Sigmoid colon (tissue), 6 donors: ENCODE measurements at regions not wholly inside any gene's neighbourhood (a gene's known extent, or its start where the extent isn't known, plus 50 kb on each side); places are given as distances from the start of the nearest gene placed in this dataset.

Source experiments
- DNase-seq: peaks from one replicate; pipeline ENCODE4 v3.0.0-alpha.2; 2019
- H3K27ac ChIP-seq, 4 donors: fragments of 200-600 bp; sonication (generic); one replicate each; pipeline ENCODE4 v1.5.1; 2016 to 2019; ENCODE audit warnings: mild to moderate bottlenecking in 1 of 4
- H3K27me3 ChIP-seq, 3 donors: fragments of 200-600 bp; sonication (generic); one replicate each; pipeline ENCODE4 v1.5.1; 2019; ENCODE audit warnings: mild to moderate bottlenecking in 1 of 3
- H3K36me3 ChIP-seq, 4 donors: fragments of 200-600 bp; sonication (generic); one replicate each; pipeline ENCODE4 v1.5.1; 2016 to 2019
- H3K4me1 ChIP-seq, 4 donors: fragments of 200-600 bp; sonication (generic); one replicate each; pipeline ENCODE4 v1.5.1; 2017 to 2019
- H3K4me3 ChIP-seq, 4 donors: fragments of 200-600 bp; sonication (generic); one replicate each; pipeline ENCODE4 v1.5.1; 2017 to 2019; ENCODE audit warnings: mild to moderate bottlenecking in 2 of 4, moderate library complexity in 1 of 4
- H3K9me3 ChIP-seq, 4 donors: fragments of 200-600 bp in 3 of 4; sonication (generic) in 3 of 4; one replicate each; pipeline versions ENCODE4 v1.5.1 to v1.6.1; 2013 to 2019
- EP300 ChIP-seq, 4 donors: sonication (generic); formaldehyde crosslinking; IDR thresholded peaks; one replicate each; pipeline ENCODE4 v1.6.1; 2017; ENCODE audit warnings: antibody characterized with exemption in 4 of 4
- POLR2A ChIP-seq, 2 donors: fragments of 450-650 bp; IDR thresholded peaks; one replicate each; pipeline ENCODE4 v1.6.1; 2016; ENCODE audit warnings: antibody characterized with exemption in 2 of 2, mild to moderate bottlenecking in 2 of 2, moderate library complexity in 2 of 2
- POLR2AphosphoS5 ChIP-seq, 4 donors: sonication (generic); formaldehyde crosslinking; IDR thresholded peaks; one replicate each; pipeline ENCODE4 v1.6.1; 2017; ENCODE audit warnings: antibody characterized with exemption in 4 of 4
- WGBS, 2 donors: extraction: QIAGEN DNeasy Blood & Tissue Kit; methylation state at CpG; one replicate each; pipeline ENCODE4 v1.1.7; 2013; 5-methylcytosine and 5-hydroxymethylcytosine counted together
- intact Hi-C: fragments of 100-400 bp; cut with DNase I; formaldehyde crosslinking; loops from one replicate; pipeline ENCODE4 v1.15.1; 2023
- TF ChIP-seq, protein P1 (sequence below), 4 experiments: fragments of 450-650 bp in 3 of 4; fragments of 200-600 bp in 1 of 4; IDR thresholded peaks; one replicate each; pipeline ENCODE4 v1.5.1; 2016 to 2019; ENCODE audit warnings: antibody characterized with exemption in 4 of 4, mild to moderate bottlenecking in 3 of 4, moderate library complexity in 2 of 4
- donor health status: healthy with polysubstance abuse.
- donor health status: healthy.

DNA sequence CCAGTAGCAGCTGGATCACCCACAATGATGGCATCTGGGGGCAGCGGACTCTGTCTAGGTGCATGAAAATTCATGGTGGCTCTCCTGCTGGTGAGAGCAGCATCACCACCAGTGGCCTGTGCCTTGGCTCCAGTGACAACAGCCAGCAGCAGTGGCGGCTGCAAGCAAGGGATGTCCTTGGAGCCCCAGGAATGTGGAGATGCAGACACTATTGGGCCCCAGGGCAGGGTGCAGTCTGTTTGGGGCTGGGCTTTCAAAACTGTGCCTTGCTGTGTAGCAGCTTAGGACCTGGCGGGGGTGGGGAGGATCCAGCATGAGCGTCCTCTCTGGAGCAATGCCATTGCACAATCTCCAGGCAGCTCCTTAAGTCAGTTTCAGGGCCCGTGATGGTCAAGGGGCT is 199.7 kb downstream of the CHD9NB start:
- H3K4me3 ChIP-seq = no peak overlapping the region
- intact Hi-C loops = no loop called here
- no peak overlapping the region for H3K27ac ChIP-seq
- DNase-seq = no peak
- H3K27me3 ChIP-seq = no peaks in the 10 kb centered on the region
- no peaks in the 10 kb centered on the region for H3K4me1 ChIP-seq
- peaks cover 0 to 5% (median 1%) of the 10 kb centered on the region in 4 donors for H3K9me3 ChIP-seq
- no peak for TF ChIP-seq POLR2AphosphoS5 (IDR thresholded peaks at IDR 0.05)
- TF ChIP-seq EP300 (IDR thresholded peaks at IDR 0.05) = no peak
- TF ChIP-seq POLR2A (IDR thresholded peaks at IDR 0.05) = no peak
- TF ChIP-seq, protein P1, sequence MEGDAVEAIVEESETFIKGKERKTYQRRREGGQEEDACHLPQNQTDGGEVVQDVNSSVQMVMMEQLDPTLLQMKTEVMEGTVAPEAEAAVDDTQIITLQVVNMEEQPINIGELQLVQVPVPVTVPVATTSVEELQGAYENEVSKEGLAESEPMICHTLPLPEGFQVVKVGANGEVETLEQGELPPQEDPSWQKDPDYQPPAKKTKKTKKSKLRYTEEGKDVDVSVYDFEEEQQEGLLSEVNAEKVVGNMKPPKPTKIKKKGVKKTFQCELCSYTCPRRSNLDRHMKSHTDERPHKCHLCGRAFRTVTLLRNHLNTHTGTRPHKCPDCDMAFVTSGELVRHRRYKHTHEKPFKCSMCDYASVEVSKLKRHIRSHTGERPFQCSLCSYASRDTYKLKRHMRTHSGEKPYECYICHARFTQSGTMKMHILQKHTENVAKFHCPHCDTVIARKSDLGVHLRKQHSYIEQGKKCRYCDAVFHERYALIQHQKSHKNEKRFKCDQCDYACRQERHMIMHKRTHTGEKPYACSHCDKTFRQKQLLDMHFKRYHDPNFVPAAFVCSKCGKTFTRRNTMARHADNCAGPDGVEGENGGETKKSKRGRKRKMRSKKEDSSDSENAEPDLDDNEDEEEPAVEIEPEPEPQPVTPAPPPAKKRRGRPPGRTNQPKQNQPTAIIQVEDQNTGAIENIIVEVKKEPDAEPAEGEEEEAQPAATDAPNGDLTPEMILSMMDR (IDR thresholded peaks at IDR 0.05) = no peak
- WGBS, 2 donors = 83 to 85% methylated on average over 5 of the region's 5 CpGs
- H3K36me3 ChIP-seq = no peaks in the 10 kb centered on the region

DNA sequence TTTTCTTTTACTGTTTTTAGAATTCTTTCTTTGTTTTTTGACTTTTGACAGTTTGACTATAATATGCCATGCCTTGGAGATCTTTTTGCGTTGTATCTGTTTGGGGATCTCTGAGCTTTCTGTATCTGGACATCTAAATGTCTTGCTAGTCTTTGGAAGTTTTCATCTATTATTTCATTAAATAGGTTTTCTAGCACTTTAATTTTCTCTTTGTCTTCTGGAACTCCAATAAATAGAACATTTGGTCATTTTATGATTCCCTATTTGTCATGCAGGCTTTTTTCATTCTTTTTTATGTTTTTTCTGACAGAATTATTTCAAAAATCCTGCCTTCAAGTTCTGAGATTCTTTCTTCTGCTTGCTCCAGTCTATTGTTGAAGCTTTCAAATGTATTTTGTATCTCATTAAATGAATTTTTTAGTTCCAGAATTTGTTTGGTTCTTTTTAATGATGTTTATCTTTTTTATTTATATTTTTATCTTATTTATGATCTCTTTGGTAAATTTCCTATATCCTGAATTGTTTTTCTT is 201.4 kb downstream of the CHD9NB start:
- Histone ChIP-seq H3K27me3 (no peaks in the 10 kb centered on the region), H3K9me3 (peaks cover 0 to 5% (median 2%) of the 10 kb centered on the region in 4 donors), H3K4me1 (no peaks in the 10 kb centered on the region), H3K4me3 (no peak overlapping the region), H3K27ac (no peak overlapping the region), H3K36me3 (no peaks in the 10 kb centered on the region)
- DNase-seq = no peak
- 40 to 51% methylated on average over 1 of the region's 1 CpG for WGBS, 2 donors
- TF ChIP-seq POLR2A (IDR thresholded peaks at IDR 0.05) (no peak), POLR2AphosphoS5 (IDR thresholded peaks at IDR 0.05) (no peak), EP300 (IDR thresholded peaks at IDR 0.05) (no peak)
- TF ChIP-seq, protein P1 (IDR thresholded peaks at IDR 0.05) = no peak
- intact Hi-C loops = no loop called here

DNA sequence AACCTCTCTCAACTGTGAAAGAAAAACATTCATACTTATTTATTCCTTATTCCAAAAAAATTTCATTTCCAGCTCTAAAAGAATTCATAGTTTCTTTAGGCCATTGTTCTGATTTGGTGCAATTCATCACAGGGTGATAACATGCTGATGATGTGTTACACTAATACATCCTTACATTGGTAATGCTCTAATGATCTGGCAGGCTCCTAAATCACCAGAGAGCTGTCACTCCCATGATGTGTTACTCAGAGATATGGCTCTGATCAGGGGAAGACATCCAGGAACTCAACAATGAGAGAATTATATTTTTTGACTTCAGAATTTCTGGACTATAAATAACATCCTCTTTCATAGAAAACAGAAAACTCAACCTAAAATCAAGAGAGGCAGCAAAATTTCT is 209.3 kb downstream of the CHD9NB start:
- intact Hi-C loops = no loop called here
- no peak for DNase-seq
- Histone ChIP-seq H3K4me1 (peaks cover 0 to 13% (median 0%) of the 10 kb centered on the region in 4 donors), H3K27me3 (no peaks in the 10 kb centered on the region), H3K4me3 (no peak overlapping the region), H3K9me3 (peaks cover 0 to 4% (median 2%) of the 10 kb centered on the region in 4 donors), H3K27ac (no peak overlapping the region), H3K36me3 (no peaks in the 10 kb centered on the region)
- TF ChIP-seq POLR2A (IDR thresholded peaks at IDR 0.05) (no peak), EP300 (IDR thresholded peaks at IDR 0.05) (no peak), POLR2AphosphoS5 (IDR thresholded peaks at IDR 0.05) (no peak)
- TF ChIP-seq, protein P1 (IDR thresholded peaks at IDR 0.05) = no peak

DNA sequence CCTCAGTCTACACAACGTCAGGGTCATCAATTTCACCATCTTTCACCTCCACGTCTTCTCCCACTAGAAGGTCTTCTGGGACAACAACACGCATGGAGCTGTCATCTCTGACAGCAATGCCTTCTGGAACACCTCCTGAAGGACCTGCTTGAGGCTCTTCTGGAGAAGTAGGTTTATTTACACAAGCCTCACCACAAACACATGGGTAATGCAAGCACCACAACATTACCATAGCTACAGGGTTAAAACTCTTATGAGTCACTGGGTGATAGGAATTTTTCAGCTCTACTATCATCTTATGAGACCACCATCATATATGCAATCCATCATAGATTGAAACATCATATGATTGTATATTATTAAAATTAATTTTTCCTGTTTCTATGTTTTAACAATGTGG is 215.4 kb downstream of the CHD9NB start:
- TF ChIP-seq, protein P1 (IDR thresholded peaks at IDR 0.05) = no peak
- no peak for TF ChIP-seq EP300 (IDR thresholded peaks at IDR 0.05)
- TF ChIP-seq POLR2A (IDR thresholded peaks at IDR 0.05) = no peak
- no peak for TF ChIP-seq POLR2AphosphoS5 (IDR thresholded peaks at IDR 0.05)
- intact Hi-C loops = no loop called here

More for the DNA sequence above, 215.4 kb downstream of the CHD9NB start:
- DNase-seq = no peak
- no peaks in the 10 kb centered on the region for H3K36me3 ChIP-seq
- H3K4me1 ChIP-seq = peaks cover 0 to 13% (median 0%) of the 10 kb centered on the region in 4 donors
- no peak overlapping the region for H3K27ac ChIP-seq
- no peak overlapping the region for H3K4me3 ChIP-seq
- H3K27me3 ChIP-seq = no peaks in the 10 kb centered on the region
- H3K9me3 ChIP-seq = no peaks in the 10 kb centered on the region
- 75 to 80% methylated on average over 3 of the region's 3 CpGs for WGBS, 2 donors
